WERI-Rb-1 (cell line): ENCODE measurements at regions not wholly inside any gene's neighbourhood (a gene's known extent, or its start where the extent isn't known, plus 50 kb on each side); places are given as distances from the start of the nearest gene placed in this dataset.

Experiments used
- DNase-seq: peaks from one replicate; pipeline ENCODE4 v3.0.0-alpha.2; 2020
- H3K27ac ChIP-seq: fragments of 250-450 bp; sonication (Bioruptor Pico); 2 replicates; pipeline ENCODE4 v1.5.1; 2020; ENCODE audit warnings: mild to moderate bottlenecking, moderate library complexity
- H3K27me3 ChIP-seq: fragments of 250-450 bp; sonication (Bioruptor Pico); 2 replicates; pipeline ENCODE4 v1.5.1; 2021; ENCODE audit warnings: mild to moderate bottlenecking, low read depth, moderate library complexity; ENCODE audit not compliant: insufficient read depth, severe bottlenecking
- H3K36me3 ChIP-seq: fragments of 250-450 bp; sonication (Bioruptor Pico); 2 replicates; pipeline ENCODE4 v1.5.1; 2020; ENCODE audit warnings: mild to moderate bottlenecking, moderate library complexity
- H3K4me3 ChIP-seq: 2 replicates; pipeline ENCODE4 v1.5.1; 2011; ENCODE audit warnings: low read depth, mild to moderate bottlenecking, control low read depth, low read length
- H3K9me3 ChIP-seq: fragments of 250-450 bp; sonication (Bioruptor Pico); 2 replicates; pipeline ENCODE4 v1.5.1; 2021; ENCODE audit warnings: mild to moderate bottlenecking, moderate library complexity; ENCODE audit not compliant: severe bottlenecking
- CTCF ChIP-seq: IDR thresholded peaks from 2 replicates; pipeline ENCODE4 v1.5.1; 2011; ENCODE audit warnings: low read depth, mild to moderate bottlenecking, control low read depth, inconsistent platforms, low read length

- Histone ChIP-seq H3K36me3 (no peaks in the 10 kb centered on the region), H3K4me3 (no peak overlapping the region; the same call in 1 of the 2 replicates), H3K27me3 (no peaks in the 10 kb centered on the region), H3K9me3 (no peaks in the 10 kb centered on the region), H3K27ac (peak overlapping the region; percentile 100)
- DNase-seq = no peak
- no peak for TF ChIP-seq CTCF
Observed at GRCh38 chr9:89674667-89675057, 69.8 kb downstream of the GADD45G start.

- no peak for TF ChIP-seq CTCF
- no peaks in the 10 kb centered on the region for H3K27me3 ChIP-seq
- peak overlapping the region; percentile 5 for H3K4me3 ChIP-seq
- DNase-seq = peak; percentile 96
- H3K36me3 ChIP-seq = no peaks in the 10 kb centered on the region
- peak overlapping the region; percentile 100 for H3K27ac ChIP-seq
- no peaks in the 10 kb centered on the region for H3K9me3 ChIP-seq
Observed at GRCh38 chr9:89675058-89675742, 70.4 kb downstream of the GADD45G start.

GRCh38 chr9:89676281-89676680 lies 71.5 kb downstream of the GADD45G start:
- Histone ChIP-seq H3K36me3 (no peaks in the 10 kb centered on the region), H3K27me3 (no peaks in the 10 kb centered on the region), H3K4me3 (no peak overlapping the region), H3K9me3 (no peaks in the 10 kb centered on the region), H3K27ac (peak overlapping the region; percentile 100)
- 0 out of 2 replicates have a peak, but pooled peaks have one; percentile 8 for TF ChIP-seq CTCF
- DNase-seq = peak; percentile 61

GRCh38 chr9:89677702-89678395 lies 73.0 kb downstream of the GADD45G start:
- peak; percentile 37 for DNase-seq
- peak overlapping the region; percentile 100 for H3K27ac ChIP-seq

GRCh38 chr9:89678396-89679015 lies 73.7 kb downstream of the GADD45G start:
- Histone ChIP-seq H3K4me3 (no peak overlapping the region), H3K27ac (peak overlapping the region; percentile 100), H3K9me3 (peaks cover 5% of the 10 kb centered on the region), H3K36me3 (no peaks in the 10 kb centered on the region), H3K27me3 (no peaks in the 10 kb centered on the region)
- no peak for TF ChIP-seq CTCF
- no peak for DNase-seq

More at GRCh38 chr9:89677702-89678395, 73.0 kb downstream of the GADD45G start:
- no peaks in the 10 kb centered on the region for H3K36me3 ChIP-seq
- H3K27me3 ChIP-seq = no peaks in the 10 kb centered on the region
- H3K9me3 ChIP-seq = peaks cover 5% of the 10 kb centered on the region
- TF ChIP-seq CTCF = no peak
- no peak overlapping the region for H3K4me3 ChIP-seq
